Common myeloid progenitor, CD34-positive (primary cell): ENCODE measurements at regions not wholly inside any gene's neighbourhood (a gene's known extent, or its start where the extent isn't known, plus 50 kb on each side); places are given as distances from the start of the nearest gene placed in this dataset.

Experiments
- CTCF ChIA-PET: fragments of 350-600 bp; sonication (Branson Sonifier 250); formaldehyde crosslinking; loops from one replicate; lab custom pipeline; 2021; ENCODE audit warnings: antibody characterized with exemption; lab: Charles Lee
- POLR2A ChIA-PET: fragments of 350-600 bp; sonication (Branson Sonifier 250); formaldehyde crosslinking; loops from one replicate; lab custom pipeline; 2021; ENCODE audit warnings: antibody characterized with exemption; lab: Charles Lee
- DNase-seq, 3 donors: peaks; one replicate each; pipeline versions ENCODE4 v3.0.0 to v3.0.0-alpha.2; 2013
- H3K27ac ChIP-seq, 2 experiments: 1 replicate in 1 of 2; 2 replicates in 1 of 2; pipeline ENCODE4 v1.7.0; 2013; ENCODE audit warnings: inconsistent platforms in 2 of 2, low read length in 2 of 2, mild to moderate bottlenecking in 2 of 2, low read depth in 1 of 2, moderate library complexity in 1 of 2; ENCODE audit not compliant: severe bottlenecking in 2 of 2, insufficient read depth in 1 of 2, poor library complexity in 1 of 2
- H3K27me3 ChIP-seq, 5 experiments: replicated peaks in 2 of 5; 1 replicate in 3 of 5; 2 replicates in 2 of 5; pipeline versions ENCODE4 v1.6.1 to v1.7.0; 2013; ENCODE audit warnings: low read length in 4 of 5, mild to moderate bottlenecking in 2 of 5, moderate library complexity in 2 of 5, inconsistent platforms in 1 of 5; ENCODE audit not compliant: insufficient read depth in 5 of 5, control insufficient read depth in 4 of 5
- H3K36me3 ChIP-seq, 4 experiments: 1 replicate in 2 of 4; 2 replicates in 2 of 4; pipeline versions ENCODE4 v1.6.1 to v1.7.0; 2013; ENCODE audit warnings: low read length in 3 of 4, control low read depth in 1 of 4, mild to moderate bottlenecking in 1 of 4; ENCODE audit not compliant: control insufficient read depth in 4 of 4, insufficient read depth in 4 of 4
- H3K4me1 ChIP-seq, 4 experiments: 1 replicate in 3 of 4; 2 replicates in 1 of 4; pipeline versions ENCODE4 v1.6.1 to v1.7.1; 2013; ENCODE audit warnings: low read length in 3 of 4, mild to moderate bottlenecking in 3 of 4, control low read depth in 1 of 4, inconsistent platforms in 1 of 4, moderate library complexity in 1 of 4; ENCODE audit not compliant: control insufficient read depth in 4 of 4, insufficient read depth in 4 of 4; ENCODE audit errors: control extremely low read depth in 1 of 4
- H3K4me3 ChIP-seq, 7 experiments: 1 replicate in 4 of 7; 2 replicates in 3 of 7; pipeline versions ENCODE4 v1.5.1 to v1.7.0; 2013; ENCODE audit warnings: mild to moderate bottlenecking in 7 of 7, low read length in 6 of 7, moderate library complexity in 6 of 7, inconsistent platforms in 2 of 7, low read depth in 2 of 7, control low read depth in 1 of 7; ENCODE audit not compliant: insufficient read depth in 4 of 7, control insufficient read depth in 1 of 7; ENCODE audit errors: extremely low read depth in 1 of 7
- H3K9me3 ChIP-seq, 5 experiments: 1 replicate in 4 of 5; 2 replicates in 1 of 5; pipeline versions ENCODE4 v1.6.1 to v1.7.1; 2013; ENCODE audit warnings: low read length in 4 of 5, mild to moderate bottlenecking in 2 of 5, inconsistent platforms in 1 of 5, low read depth in 1 of 5, moderate library complexity in 1 of 5; ENCODE audit not compliant: control insufficient read depth in 4 of 5, insufficient read depth in 2 of 5; ENCODE audit errors: control extremely low read depth in 1 of 5
- WGBS: methylation state at CpG from one replicate; pipeline ENCODE4 v1.1.5; 2013; ENCODE audit not compliant: insufficient coverage; 5-methylcytosine and 5-hydroxymethylcytosine counted together

GRCh38 chr6:19968201-19968600, 131.0 kb downstream of the ID4 start:
- Histone ChIP-seq H3K36me3 (no peaks in the 10 kb centered on the region), H3K27me3 (no peaks in the 10 kb centered on the region), H3K9me3 (peaks cover 0 to 2% (median 0%) of the 10 kb centered on the region in 5 experiments), H3K4me3 (no peak overlapping the region), H3K4me1 (no peaks in the 10 kb centered on the region), H3K27ac (no peak overlapping the region)
- peak in 2 of 3 donors; percentile 19 to 41 for DNase-seq
- WGBS, result 83% methylated on average over 1 of the region's 1 CpG
- POLR2A ChIA-PET, result no interaction called here
- CTCF ChIA-PET, result interaction anchor here (1.0 kb wide), 1 partner anchor 23 kb away, joined by 3 read pairs; no protein-coding TSS in a partner anchor

GRCh38 chr6:19972221-19972620, 135.1 kb downstream of the ID4 start:
- no peaks in the 10 kb centered on the region for H3K27me3 ChIP-seq
- no peaks in the 10 kb centered on the region for H3K4me1 ChIP-seq
- no peak overlapping the region for H3K4me3 ChIP-seq
- H3K9me3 ChIP-seq, result peaks cover 0 to 2% (median 0%) of the 10 kb centered on the region in 5 experiments
- WGBS, result 100% methylated on average over 1 of the region's 1 CpG
- CTCF ChIA-PET, result no interaction called here
- H3K36me3 ChIP-seq, result no peaks in the 10 kb centered on the region
- POLR2A ChIA-PET, result no interaction called here
- no peak overlapping the region for H3K27ac ChIP-seq
- no peak for DNase-seq

GRCh38 chr6:19976411-19977129, 139.4 kb downstream of the ID4 start:
- H3K27me3 ChIP-seq, result peaks cover 0 to 2% (median 0%) of the 10 kb centered on the region in 5 experiments
- CTCF ChIA-PET, result interaction anchor here (0.8 kb wide), 1 partner anchor 10 kb away, joined by 3 read pairs; no protein-coding TSS in a partner anchor
- no peak overlapping the region for H3K4me3 ChIP-seq
- no peak for DNase-seq
- no peaks in the 10 kb centered on the region for H3K36me3 ChIP-seq
- POLR2A ChIA-PET, result interaction anchor here (0.7 kb wide), 1 partner anchor 979 kb away, joined by 3 read pairs; no protein-coding TSS in a partner anchor
- no peaks in the 10 kb centered on the region for H3K9me3 ChIP-seq
- no peak overlapping the region for H3K27ac ChIP-seq
- 89% methylated on average over 7 of the region's 12 CpGs for WGBS
- no peaks in the 10 kb centered on the region for H3K4me1 ChIP-seq

DNA sequence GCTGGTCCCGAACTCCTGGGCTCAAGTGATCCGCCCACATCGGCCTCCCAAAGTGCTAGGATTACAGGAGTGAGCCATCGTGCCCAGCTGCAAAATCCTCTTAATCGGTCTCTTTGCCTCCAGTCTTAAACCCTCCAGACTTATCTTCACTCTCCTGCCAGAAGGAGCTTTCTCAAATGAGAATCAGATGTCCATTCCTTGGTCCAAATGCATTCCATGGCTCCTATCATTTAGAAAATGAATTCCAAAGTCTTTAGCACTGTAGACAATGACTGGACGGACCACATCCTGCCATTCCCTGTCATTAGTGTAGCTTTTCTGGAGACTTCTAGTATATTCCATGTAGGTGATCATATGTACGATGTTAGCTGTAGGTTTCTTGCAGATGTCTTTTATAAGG, 141.9 kb downstream of the ID4 start:
- ChIA-PET CTCF (no interaction called here), POLR2A (interaction anchor here (0.6 kb wide), 1 partner anchor 87 kb away, joined by 4 read pairs; no protein-coding TSS in a partner anchor)
- Histone ChIP-seq H3K4me3 (no peak overlapping the region), H3K27me3 (peaks cover 0 to 2% (median 0%) of the 10 kb centered on the region in 5 experiments), H3K36me3 (no peaks in the 10 kb centered on the region), H3K4me1 (no peaks in the 10 kb centered on the region), H3K27ac (no peak overlapping the region), H3K9me3 (no peaks in the 10 kb centered on the region)
- 93% methylated on average over 5 of the region's 7 CpGs for WGBS
- DNase-seq, result no peak

DNA sequence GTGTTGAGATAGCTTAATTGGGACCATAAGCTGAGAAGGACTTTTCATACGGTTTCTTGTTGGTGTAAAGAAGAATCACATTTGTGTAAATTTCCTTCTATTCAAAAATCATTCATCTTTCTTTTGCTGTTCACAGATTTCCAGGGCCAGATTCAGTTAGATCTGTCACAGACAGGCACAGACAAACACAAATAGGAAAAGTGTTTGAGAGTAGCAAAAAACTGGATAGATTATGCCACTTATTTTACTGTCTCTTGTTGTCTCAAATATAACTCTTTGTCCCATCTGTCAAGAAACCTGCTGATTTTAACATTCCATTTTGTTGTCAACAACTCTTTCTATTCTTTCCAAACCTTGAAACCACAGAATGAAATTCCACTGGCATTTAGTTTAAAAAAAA, 142.8 kb downstream of the ID4 start:
- Histone ChIP-seq H3K4me1 (no peaks in the 10 kb centered on the region), H3K9me3 (no peaks in the 10 kb centered on the region), H3K4me3 (no peak overlapping the region), H3K36me3 (no peaks in the 10 kb centered on the region), H3K27me3 (peaks cover 0 to 2% (median 0%) of the 10 kb centered on the region in 5 experiments), H3K27ac (no peak overlapping the region)
- WGBS, result no CpG with 5 or more reads among the region's 1 CpG
- POLR2A ChIA-PET, result no interaction called here
- no peak for DNase-seq
- CTCF ChIA-PET, result no interaction called here

DNA sequence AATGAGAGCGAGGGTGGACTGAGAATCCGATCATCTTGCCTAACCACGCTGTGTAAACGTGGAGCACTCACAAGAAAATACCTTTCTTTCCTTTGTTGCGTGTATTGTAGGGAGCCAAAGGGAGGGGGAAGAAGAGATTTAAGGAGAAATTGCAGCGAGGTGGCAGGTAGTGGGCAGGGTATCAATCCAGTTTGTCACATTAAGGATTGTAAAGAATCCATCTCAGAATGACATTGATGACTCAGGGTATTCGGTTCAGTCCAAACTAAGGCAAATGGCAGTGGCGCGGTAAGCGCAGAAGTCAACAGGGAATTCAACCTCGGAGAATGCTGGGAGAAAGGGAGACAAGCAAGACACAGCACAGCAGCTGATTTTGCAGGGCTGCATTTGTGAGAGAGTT, 146.2 kb downstream of the ID4 start:
- Histone ChIP-seq H3K36me3 (no peaks in the 10 kb centered on the region), H3K9me3 (no peaks in the 10 kb centered on the region), H3K27ac (no peak overlapping the region), H3K27me3 (peaks cover 0 to 4% (median 0%) of the 10 kb centered on the region in 5 experiments), H3K4me1 (no peaks in the 10 kb centered on the region), H3K4me3 (no peak overlapping the region)
- WGBS, result 93% methylated on average over 9 of the region's 11 CpGs
- DNase-seq, result no peak
- POLR2A ChIA-PET, result no interaction called here
- CTCF ChIA-PET, result no interaction called here

DNA sequence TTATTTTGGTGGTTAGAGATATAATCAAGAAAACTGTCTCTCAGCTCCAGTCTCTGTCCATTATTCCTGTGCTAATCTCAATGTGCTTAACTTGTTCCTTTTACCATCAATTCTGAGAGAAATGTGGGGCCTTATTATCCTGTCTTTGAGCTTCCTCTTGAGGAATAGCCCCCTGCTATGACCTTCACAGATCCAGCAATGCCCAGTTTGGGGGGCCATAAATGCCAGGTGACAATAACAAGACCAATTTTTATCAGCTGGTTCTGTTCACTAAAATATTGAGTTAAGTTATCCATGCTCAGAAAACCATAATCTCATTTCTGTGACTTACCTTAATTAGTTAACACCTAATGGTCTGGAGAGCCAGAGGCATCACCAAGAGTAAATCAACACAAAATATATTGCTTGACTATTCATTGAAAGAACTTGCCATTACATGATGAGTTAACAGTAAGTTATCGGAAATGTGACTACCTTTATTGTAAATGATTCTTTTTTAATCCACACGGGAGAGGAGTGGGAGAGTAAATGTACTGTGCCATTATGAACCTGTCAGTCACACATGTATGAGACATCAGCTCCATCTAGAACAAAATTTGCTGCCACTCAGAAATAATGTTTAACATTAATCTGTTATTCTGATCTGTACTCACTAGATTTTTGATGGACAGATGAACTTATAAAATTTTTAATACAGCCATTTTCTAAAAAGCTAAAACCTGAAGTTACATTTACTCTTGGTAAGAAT, 149.7 kb downstream of the ID4 start:
- Histone ChIP-seq H3K9me3 (no peaks in the 10 kb centered on the region), H3K4me1 (no peaks in the 10 kb centered on the region), H3K27me3 (peaks cover 0 to 4% (median 0%) of the 10 kb centered on the region in 5 experiments), H3K4me3 (no peak overlapping the region), H3K27ac (no peak overlapping the region), H3K36me3 (no peaks in the 10 kb centered on the region)
- POLR2A ChIA-PET, result interaction anchor here (0.6 kb wide), 1 partner anchor 43 kb away, joined by 6 read pairs; no protein-coding TSS in a partner anchor
- CTCF ChIA-PET, result interaction anchor here (0.6 kb wide), 1 partner anchor 11 kb away, joined by 3 read pairs; no protein-coding TSS in a partner anchor
- no peak for DNase-seq
- WGBS, result no CpG with 5 or more reads among the region's 2 CpGs
